Limb (tissue), 2 donors: ENCODE measurements at regions not wholly inside any gene's neighbourhood (a gene's known extent, or its start where the extent isn't known, plus 50 kb on each side); places are given as distances from the start of the nearest gene placed in this dataset.
"Not testable (repeated sequence)": the region's sequence is repeated elsewhere in the genome, so short reads cannot be mapped to it uniquely, and the experiment has no call there.

Source experiments
- DNase-seq, 2 donors: peaks; one replicate each; pipeline ENCODE4 v3.0.0-alpha.2; 2016; ENCODE audit errors: extremely low spot score in 2 of 2

DNA sequence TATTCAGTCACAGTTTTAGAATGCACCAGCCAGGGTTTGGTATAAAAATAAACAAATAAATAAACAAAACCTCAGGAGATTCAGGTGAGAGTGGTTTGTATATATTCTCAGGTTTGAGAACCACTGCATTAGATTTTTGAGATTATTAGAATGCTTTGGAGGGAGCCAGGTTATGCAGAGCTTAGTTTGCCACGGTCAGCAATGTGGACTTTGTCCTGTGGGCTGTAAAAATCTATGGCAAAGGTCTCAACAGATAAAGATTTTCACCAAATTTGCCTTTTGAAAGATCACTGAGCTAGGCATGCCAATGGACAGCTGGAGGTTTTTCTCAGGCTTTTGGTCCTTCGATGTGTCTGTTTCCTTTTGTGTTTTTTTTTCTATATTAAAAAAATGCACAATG, 650.1 kb upstream of the RAG2 start:
- DNase-seq = no peak

DNA sequence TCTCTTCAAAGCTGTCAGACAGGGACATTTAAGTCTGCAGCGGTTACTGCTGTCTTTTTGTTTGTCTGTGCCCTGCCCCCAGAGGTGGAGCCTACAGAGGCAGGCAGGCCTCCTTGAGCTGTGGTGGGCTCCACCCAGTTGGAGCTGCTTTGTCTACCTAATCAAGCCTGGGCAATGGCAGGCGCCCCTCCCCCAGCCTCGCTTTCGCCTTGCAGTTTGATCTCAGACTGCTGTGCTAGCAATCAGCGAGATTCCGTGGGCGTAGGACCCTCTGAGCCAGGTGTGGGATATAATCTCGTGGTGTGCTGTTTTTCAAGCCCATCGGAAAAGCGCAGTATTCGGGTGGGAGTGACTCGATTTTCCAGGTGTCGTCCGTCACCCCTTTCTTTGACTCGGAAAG, 648.1 kb upstream of the RAG2 start:
- DNase-seq = not testable (repeated sequence)

DNA sequence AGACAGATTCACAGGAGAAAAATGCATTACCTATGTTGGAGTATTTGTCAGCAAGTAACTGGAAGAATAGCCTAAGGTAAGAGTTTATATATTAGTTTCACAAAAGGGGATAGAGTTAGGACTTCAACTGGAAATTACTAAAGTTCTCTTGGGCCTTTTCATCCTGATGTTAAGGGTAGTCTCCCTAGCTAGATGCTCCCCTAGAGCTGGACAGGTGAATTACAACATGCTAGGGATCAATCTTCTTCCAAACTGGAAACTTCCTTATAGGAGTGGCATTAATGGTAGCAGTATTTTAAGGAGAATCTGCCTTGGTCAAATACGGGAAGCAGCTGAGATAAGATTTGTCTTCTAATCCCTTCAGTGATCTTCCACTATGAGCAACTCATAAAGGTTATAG, 632.8 kb upstream of the RAG2 start:
- no peak for DNase-seq

DNA sequence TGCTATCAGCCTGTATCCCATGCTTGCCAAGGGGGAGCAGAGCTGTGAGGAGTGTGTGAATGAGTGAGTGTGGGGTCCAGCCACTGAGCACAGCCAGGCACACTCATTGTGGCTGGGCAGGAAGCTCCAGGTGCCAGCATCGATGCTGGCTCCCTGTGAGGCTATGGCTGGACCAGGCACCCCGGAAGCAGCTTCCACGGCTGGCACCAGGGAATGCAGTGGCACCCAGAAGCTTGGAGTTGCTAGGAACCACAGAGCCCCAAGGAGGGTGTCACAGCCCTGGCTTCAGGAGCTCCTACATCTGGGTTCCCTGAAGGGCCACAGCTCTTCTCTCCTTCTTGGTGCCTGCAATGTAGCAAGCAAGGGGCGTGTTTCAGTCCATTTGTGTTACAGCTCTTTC, 625.9 kb upstream of the RAG2 start:
- no peak for DNase-seq

DNA sequence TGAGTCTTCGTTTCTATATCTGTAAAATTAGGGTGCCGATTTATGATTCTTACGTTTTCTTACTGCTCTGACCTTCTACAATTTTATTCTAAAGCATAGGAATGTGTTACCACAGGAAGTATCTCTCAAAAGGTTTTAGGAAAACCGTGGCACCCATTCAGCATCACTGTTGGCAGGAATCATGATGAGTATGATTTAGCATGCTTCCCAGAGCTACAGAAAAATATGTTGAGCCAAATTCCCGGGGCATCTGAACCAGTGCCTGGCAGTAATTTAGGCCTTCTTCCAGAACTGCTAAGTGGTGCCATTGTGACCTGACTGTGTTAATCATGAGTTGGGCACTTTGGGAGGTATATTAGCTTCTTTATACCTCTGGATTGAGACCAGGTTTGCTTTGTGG, 605.0 kb upstream of the RAG2 start:
- DNase-seq = no peak

DNA sequence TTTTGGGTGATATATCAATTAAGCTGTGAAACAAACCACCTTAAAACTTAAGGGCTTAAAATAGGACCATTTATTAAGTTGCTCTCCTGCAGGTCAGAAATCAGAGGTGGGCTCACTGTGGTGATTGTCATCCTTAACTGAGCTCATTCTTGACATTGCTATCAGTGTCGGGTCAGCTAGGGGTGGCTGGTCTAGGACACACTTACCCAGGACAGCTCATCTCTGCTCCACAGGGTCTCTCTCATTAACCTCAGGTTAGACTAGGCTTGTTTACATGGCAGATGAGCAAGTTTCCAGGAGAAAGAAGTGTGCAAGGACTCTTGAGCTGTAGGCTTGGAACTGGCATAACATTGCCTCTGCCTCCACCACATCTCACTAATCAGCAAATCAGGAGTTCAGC, 601.0 kb upstream of the RAG2 start:
- no peak for DNase-seq

DNA sequence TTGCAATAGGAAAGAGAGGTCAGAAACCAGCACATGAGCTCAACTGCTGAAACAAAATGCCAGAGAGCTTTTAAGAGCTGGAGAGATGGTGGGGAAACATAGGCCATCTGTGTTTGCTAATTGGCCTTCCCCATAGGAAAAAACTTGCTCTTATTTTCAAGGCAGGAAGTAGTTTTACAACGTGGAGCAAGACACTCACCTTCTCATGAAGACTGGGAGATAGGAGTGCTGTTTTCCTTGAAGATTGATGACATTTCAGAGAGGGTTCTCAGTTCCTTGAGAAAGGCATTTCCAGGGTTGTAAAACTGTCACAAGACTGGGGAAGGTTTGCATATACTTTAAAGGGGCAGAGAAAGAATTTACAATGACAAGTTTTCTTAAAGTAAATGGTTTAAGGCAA, 586.3 kb upstream of the RAG2 start:
- DNase-seq = no peak

DNA sequence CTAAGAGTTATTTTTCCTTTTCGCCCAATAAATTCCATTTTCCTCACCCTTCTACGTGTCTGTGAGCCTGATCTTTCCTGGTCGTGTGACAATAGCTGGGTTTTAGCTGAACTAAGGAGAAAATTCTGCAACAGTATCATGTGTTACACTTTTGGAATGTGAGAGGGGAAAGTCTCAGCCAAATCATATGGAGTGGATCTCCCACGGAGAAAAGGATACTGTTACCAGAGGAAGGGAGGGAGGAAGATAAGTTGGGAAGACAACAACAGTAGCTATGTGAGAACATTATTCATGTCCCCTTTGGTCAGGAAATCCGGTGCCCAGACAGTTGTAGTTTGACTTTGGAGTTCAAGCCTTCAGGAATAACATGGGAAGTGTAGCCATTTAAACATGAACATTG, 584.0 kb upstream of the RAG2 start:
- DNase-seq = peak in 1 of 2 donors; percentile 2

DNA sequence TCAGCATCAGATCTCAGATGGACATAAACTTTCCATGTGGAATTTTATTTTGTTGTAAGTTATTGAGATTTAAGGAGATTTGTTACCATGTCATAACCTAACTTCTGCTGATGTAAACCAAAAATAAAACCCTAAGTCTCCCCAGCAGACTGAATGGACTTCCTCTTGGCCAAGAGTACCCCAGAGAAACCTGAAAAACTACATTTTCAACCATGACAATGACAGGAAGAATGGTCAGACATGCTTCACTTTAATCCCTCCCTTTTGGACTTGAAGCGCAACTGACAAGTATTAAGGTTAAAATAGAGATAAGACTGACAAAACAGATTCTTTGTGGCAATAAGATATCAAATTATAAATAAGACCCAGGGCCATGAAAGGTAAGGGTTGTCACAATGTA, 579.7 kb upstream of the RAG2 start:
- no peak for DNase-seq

DNA sequence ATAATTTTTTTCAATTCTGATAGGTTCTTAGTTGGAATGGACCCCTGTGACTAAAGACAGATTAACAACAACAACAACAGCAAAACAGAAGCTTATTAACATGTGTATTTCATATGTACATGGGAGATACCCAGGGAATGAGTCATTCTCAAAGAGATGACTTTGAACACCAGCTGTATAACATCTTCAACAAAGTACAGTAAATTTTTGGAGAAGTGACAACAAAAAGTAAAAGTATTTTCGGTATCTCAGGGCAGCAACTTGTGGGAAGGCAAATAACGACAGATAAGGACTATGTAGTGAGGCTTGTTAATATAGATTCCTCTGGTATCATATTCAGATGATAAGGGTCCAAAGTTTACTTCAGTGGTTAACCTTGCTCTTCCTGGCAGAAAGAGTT, 573.4 kb upstream of the RAG2 start:
- no peak for DNase-seq

DNA sequence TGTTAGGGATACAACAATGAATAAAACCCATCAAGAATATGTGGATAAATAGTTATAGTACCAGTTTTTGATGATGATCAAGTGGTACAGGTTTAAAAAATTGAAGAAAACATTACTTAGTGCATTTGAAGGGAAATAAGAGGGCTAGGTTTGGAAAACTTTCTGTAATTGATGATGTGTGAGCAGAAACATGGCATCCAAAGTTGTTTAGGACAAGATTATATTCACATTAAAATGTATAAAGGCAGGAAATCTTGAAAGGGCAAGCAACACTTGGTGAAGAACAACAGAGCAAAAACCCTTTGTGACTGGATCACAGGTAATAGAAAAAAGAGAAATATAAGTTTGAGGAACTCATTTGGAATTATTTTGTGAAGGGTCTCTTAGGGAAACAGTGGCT, 572.3 kb upstream of the RAG2 start:
- DNase-seq = no peak

DNA sequence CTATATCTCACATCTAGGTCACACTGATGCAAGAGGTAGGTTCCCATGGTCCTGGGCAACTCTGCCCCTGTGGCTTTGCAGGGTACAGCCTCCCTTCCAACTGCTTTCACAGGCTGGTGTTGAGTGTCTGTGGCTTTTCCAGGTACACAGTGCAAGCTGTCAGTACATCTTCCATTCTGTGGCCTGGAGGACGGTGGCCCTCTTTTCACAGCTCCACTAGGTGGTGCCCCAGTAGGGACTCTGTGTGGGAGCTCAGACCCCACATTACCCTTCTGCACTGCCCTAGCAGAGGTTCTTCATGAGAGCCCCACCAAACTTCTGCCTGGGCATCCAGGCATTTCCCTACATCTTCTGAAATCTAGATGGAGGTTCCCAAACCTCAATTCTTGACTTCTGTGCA, 547.4 kb upstream of the RAG2 start:
- DNase-seq = not testable (repeated sequence)

DNA sequence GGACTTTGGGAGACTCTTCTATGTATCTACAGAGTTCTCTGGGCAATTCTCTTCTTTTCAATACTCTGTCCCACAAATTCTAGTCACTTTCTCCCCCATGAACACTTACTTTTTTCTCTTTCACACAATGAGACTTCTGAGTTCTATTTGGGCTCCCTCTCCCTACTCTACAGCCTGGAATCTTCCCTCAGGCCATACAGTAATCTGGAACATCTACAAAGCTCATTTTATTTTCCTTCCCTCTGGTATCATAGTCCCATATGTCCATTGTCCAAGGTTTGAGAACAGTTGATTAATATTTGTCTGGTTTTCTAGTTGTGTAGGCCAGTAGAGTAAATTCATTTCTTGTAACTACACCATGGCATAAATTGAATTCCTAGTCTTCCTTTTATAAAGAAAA, 544.6 kb upstream of the RAG2 start:
- no peak for DNase-seq

DNA sequence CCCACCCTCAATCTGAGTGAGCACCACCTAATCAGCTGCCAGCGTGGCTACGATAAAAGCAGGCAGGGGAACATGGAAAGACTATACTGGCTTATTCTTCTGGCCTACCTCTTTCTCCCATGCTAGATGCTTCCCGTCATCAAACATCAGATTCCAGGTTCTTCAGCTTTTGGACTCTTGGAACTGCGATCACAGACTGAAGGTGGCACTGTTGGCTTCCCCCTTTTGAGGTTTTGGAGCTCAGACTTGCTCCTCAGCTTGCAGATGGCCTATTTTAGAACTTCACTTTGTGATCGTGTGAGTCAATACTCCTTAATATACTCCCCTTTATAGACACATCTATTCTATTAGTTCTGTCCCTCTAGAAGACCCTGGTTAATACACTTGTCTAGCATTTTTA, 543.7 kb upstream of the RAG2 start:
- DNase-seq = no peak

DNA sequence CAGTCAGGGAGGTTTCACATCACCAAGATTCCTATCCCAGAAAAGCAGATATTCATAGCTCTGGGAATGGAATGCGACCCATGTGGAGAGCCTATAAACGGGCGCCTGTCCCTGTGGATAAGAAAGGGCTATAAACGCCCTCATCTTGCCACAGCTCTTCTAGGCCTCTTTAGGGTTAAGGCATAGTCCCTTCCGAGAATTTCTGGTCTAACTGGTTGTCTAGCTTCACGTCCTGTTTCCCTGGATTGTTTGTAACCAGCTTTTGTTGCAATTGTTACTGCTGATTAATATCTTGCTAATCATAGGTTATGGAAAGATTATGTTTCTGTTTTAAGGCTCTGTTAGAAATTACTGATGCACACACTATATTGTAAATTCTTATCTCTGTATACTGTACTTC, 537.6 kb upstream of the RAG2 start:
- DNase-seq = not testable (repeated sequence)

DNA sequence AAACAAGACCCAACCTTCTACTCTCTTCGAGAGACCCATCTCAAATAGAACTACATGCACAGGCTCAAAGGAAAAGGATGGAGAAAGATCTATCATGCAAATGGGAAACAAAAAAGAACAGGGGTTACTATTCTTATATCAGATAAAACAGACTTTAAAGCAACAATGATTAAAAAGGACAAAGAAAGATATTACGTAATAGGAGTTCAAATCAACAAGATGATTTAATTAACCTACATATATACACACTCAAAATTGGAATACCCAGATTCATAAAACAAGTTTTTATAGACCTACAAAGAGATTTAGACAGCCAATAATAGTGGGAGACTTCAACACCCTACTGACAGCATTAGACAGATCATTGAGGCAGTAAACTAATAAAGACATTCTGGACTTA, 536.6 kb upstream of the RAG2 start:
- DNase-seq = no peak

DNA sequence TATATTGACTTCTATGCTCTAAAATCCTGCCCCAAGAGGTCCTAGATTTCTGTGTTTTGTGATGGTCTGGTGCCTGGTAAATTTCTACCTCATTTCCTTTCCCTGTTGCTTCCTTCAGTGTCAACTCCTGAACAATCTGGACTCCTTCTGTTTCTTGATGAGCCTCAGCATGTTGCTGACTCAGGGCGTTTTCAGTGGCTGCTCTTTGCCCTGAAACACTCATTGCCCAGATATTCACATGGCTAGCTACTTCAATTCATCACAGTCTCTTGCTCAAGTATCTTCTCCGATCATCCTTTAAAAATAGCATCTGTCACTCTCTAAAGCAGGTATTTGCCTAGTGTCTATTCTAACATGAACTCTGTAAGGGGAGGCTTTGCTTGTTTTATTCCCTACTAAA, 526.3 kb upstream of the RAG2 start:
- DNase-seq = no peak

DNA sequence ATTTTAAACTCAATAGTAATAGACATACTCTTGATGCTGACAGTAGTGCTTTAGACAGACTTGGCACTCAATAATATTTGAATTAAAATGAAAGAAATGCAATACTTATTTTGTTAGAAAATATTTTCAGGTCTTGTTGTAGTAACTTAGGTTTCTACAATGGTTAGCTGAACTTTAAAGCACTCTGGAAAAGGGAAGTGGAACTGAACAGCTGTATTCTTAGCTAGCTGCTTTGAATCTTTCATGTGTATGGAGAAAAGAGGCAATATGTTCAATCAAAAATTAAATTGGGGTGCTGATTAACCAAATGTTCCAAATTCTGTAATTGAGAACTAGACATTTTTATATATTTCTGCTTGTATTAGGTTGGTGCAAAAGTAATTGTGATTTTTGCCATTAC, 517.9 kb upstream of the RAG2 start:
- no peak for DNase-seq

DNA sequence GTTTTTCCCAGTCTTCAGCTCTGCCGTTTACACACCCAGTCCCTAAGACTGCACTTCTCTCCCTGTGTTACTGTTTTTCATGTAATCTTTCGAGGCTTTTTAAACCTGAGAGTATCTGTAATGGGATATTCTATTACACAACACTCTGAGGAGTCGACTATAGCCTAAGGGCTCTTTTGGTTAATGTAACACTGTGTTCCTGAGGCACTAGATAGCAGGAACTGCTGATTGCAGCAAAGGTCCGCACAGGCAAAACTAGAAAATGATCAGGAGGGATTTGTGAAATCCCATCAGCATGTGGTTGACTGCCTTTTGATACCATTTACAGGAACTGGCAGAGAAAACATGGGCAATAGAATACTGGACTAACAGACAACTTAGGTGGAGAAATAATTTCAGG, 512.3 kb upstream of the RAG2 start:
- DNase-seq = no peak

DNA sequence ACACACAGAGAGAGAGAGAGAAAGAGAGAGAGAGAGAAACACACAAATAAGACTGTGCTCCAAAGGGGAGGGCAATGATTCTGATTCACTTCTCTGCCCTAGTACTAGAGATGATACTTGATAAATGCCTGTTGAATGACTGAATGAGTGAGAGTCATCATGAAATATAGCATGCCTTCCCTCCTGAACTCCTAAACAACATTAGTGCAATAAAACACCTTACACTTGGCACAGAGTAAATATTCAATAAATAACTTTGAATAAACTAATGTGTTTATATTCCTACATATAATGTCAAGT, 511.2 kb upstream of the RAG2 start:
- DNase-seq = no peak

DNA sequence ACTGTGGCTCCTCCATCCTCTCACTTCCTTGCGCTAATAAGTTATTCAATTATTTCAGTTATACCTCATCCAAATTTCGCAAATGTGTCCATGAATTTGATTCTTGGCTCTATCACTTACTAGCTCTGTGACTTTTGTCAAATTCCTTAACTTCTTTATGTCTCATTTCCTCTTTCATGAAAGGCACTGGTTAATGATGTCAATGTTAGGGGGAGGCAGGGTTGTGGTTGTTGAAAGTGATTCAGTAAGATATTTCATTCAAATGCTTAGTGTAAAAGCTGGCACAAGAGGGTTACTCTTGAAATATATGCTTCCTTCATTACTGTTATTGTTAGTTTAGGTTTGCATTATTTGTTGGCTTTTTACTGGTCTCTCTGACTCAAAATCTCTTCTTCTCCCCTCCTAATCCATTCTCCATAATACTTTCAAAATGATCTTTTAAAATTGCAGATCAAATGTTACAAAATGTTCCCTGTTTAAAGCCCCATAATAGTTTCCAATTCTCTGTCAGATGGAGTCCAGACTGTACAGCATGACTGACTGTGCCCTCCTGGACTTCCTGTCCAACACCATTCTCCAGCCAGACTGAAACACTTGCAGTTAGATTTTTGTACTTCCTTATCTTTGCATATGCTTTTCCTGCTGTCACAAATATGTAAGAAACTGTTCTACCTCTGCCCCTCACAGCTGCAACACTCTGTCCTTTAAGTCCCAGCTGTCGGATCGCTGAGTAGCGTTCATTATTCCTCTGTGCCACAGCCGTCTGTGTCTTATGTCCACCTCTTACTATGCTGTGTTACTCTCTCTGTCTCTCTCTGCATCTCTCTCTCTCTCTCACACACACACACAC, 510.6 kb upstream of the RAG2 start:
- no peak for DNase-seq

DNA sequence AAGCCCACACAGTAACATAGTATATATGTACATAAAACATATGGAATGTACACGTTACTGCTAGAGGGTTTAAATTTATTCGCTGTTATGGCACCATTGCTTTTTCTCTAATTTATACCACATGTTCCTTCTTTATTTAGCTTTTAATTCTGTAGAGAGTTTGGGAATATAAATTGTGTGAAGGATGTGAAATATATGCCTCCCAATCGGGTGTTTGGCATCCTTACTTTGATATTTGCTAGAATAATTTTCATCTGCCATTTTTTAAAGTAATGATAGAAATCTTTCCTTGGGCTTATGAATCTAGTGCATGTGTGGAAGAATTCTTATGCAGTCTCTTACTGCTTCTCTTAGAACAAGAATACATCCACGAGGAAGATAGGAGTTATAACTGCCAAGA, 509.8 kb upstream of the RAG2 start:
- no peak for DNase-seq

DNA sequence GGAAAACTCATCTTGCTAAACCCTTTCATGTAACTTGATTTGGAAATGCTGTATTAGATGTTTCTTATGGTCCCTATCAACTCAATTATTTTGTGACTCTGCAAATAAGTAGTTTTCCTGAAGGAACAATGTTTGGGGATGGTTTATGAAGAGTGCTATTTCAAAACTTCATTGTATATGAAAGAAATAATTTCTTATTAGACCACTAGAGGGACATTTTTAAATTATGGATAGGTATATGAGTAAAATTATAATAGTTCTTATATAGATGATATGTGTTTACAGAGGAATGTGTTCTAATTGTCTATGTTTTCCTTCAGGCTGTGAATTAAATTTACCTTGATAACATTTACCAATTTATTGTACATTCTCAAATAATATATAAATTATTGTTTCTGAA, 509.4 kb upstream of the RAG2 start:
- no peak for DNase-seq

DNA sequence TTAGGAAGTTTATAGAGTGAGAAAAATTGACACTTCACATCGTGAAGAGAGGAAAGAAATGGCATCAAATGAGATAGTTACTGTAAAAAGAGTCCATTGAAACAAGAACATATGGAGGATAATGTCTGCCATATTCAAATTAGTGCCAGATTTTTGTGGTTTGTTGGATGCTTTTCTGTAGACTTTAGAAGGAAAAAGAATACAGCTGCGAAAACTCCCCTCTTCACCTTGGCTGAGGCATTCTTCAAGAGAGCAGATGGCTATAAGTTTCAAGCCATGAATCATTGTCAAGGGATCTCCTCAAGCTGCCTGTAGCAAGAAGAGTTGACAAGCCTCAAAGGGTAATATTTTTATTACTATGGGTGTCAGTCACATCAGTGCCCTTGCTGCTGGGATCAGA, 507.4 kb upstream of the RAG2 start:
- DNase-seq = peak in 1 of 2 donors; percentile 33
